ENCODE measurements at regions not wholly inside any gene's neighbourhood (a gene's known extent, or its start where the extent isn't known, plus 50 kb on each side); places are given as distances from the start of the nearest gene placed in this dataset.

GRCh38 chr10:59124187-59124586 is 52.3 kb upstream of the PHYHIPL start:
- no peak for TF ChIP-seq POLR2A (IDR thresholded peaks at IDR 0.05; ENCODE audit: low read depth, low read length)
- no peak for TF ChIP-seq POLR2AphosphoS5 (IDR thresholded peaks at IDR 0.05; ENCODE audit: low read depth, low read length)

All from GM12891 (cell line).